ENCODE measurements at regions not wholly inside any gene's neighbourhood (a gene's known extent, or its start where the extent isn't known, plus 50 kb on each side); places are given as distances from the start of the nearest gene placed in this dataset.

GRCh38 chr1:99595041-99595440, 50.9 kb upstream of the PALMD start:
- DNase-seq, result no peak
- Histone ChIP-seq H3K4me3 (replicated peaks in 1 of 3; ENCODE audit: low read depth in 2 of 3, low read length in 3 of 3) (no peak overlapping the region), H2AFZ (ENCODE audit: insufficient read depth, low read depth, low read length, poor library complexity, severe bottlenecking) (no peak overlapping the region), H3K27me3 (ENCODE audit: control insufficient read depth in 2 of 2, insufficient read depth in 2 of 2, low read length in 2 of 2) (no peaks in the 10 kb centered on the region), H3K27ac (ENCODE audit: low read depth in 1 of 2, low read length in 2 of 2) (no peak overlapping the region), H3K9me3 (replicated peaks in 1 of 2; ENCODE audit: control insufficient read depth in 1 of 2, insufficient read depth in 1 of 2, low read length in 2 of 2) (no peaks in the 10 kb centered on the region), H3K4me1 (ENCODE audit: control insufficient read depth in 1 of 2, insufficient read depth in 2 of 2, low read length in 2 of 2) (no peaks in the 10 kb centered on the region), H4K20me1 (ENCODE audit: insufficient read depth, low read length) (no peaks in the 10 kb centered on the region), H3K4me2 (replicated peaks; ENCODE audit: extremely low read depth, low read length, poor library complexity, severe bottlenecking) (no peak overlapping the region), H3K9ac (ENCODE audit: insufficient read depth, low read length, poor library complexity, severe bottlenecking) (no peak overlapping the region), H3K79me2 (ENCODE audit: insufficient read depth, low read length) (no peaks in the 10 kb centered on the region), H3K36me3 (replicated peaks in 1 of 2; ENCODE audit: control insufficient read depth in 1 of 2, insufficient read depth in 2 of 2, low read length in 2 of 2) (no peaks in the 10 kb centered on the region)
- no peaks in the 10 kb centered on the region for H3K36me3 Mint-ChIP-seq
- intact Hi-C loops (cut with micrococcal nuclease), result no loop called here
- peaks cover 0 to 2% (median 2%) of the 10 kb centered on the region in 3 donors for H3K27me3 Mint-ChIP-seq (ENCODE audit: low read depth in 3 of 3)
- H3K4me1 Mint-ChIP-seq, result no peaks in the 10 kb centered on the region
- H3K9me3 Mint-ChIP-seq, result peaks cover 0 to 3% (median 1%) of the 10 kb centered on the region in 7 donors
- H3K27ac Mint-ChIP-seq, result no peak overlapping the region
- H3K4me3 Mint-ChIP-seq, result no peak overlapping the region
- TF ChIP-seq CTCF (IDR thresholded peaks at IDR 0.05), result no peak

GRCh38 chr1:99595441-99595840, 50.5 kb upstream of the PALMD start:
- Histone ChIP-seq H3K27ac (ENCODE audit: low read depth in 1 of 2, low read length in 2 of 2) (no peak overlapping the region), H3K36me3 (replicated peaks in 1 of 2; ENCODE audit: control insufficient read depth in 1 of 2, insufficient read depth in 2 of 2, low read length in 2 of 2) (no peaks in the 10 kb centered on the region), H3K9me3 (replicated peaks in 1 of 2; ENCODE audit: control insufficient read depth in 1 of 2, insufficient read depth in 1 of 2, low read length in 2 of 2) (no peaks in the 10 kb centered on the region), H3K4me3 (replicated peaks in 1 of 3; ENCODE audit: low read depth in 2 of 3, low read length in 3 of 3) (no peak overlapping the region), H3K27me3 (ENCODE audit: control insufficient read depth in 2 of 2, insufficient read depth in 2 of 2, low read length in 2 of 2) (no peaks in the 10 kb centered on the region), H3K9ac (ENCODE audit: insufficient read depth, low read length, poor library complexity, severe bottlenecking) (no peak overlapping the region), H3K4me2 (replicated peaks; ENCODE audit: extremely low read depth, low read length, poor library complexity, severe bottlenecking) (no peak overlapping the region), H3K4me1 (ENCODE audit: control insufficient read depth in 1 of 2, insufficient read depth in 2 of 2, low read length in 2 of 2) (no peaks in the 10 kb centered on the region), H3K79me2 (ENCODE audit: insufficient read depth, low read length) (no peaks in the 10 kb centered on the region), H4K20me1 (ENCODE audit: insufficient read depth, low read length) (no peaks in the 10 kb centered on the region), H2AFZ (ENCODE audit: insufficient read depth, low read depth, low read length, poor library complexity, severe bottlenecking) (no peak overlapping the region)
- DNase-seq, result no peak
- no CpG with 5 or more reads among the region's 2 CpGs for WGBS (ENCODE audit: insufficient coverage)
- intact Hi-C loops (cut with micrococcal nuclease), result no loop called here
- Mint-ChIP-seq H3K27ac (no peak overlapping the region), H3K27me3 (ENCODE audit: low read depth in 3 of 3) (peaks cover 0 to 2% (median 2%) of the 10 kb centered on the region in 3 donors), H3K4me1 (no peaks in the 10 kb centered on the region), H3K9me3 (peaks cover 0 to 4% (median 1%) of the 10 kb centered on the region in 7 donors), H3K36me3 (no peaks in the 10 kb centered on the region), H3K4me3 (no peak overlapping the region)
- no peak for TF ChIP-seq CTCF (IDR thresholded peaks at IDR 0.05)

Measured in CD14-positive monocyte (primary cell).